ENCODE measurements at regions not wholly inside any gene's neighbourhood (a gene's known extent, or its start where the extent isn't known, plus 50 kb on each side); places are given as distances from the start of the nearest gene placed in this dataset.
"Not testable (repeated sequence)": the region's sequence is repeated elsewhere in the genome, so short reads cannot be mapped to it uniquely, and the experiment has no call there.

DNA sequence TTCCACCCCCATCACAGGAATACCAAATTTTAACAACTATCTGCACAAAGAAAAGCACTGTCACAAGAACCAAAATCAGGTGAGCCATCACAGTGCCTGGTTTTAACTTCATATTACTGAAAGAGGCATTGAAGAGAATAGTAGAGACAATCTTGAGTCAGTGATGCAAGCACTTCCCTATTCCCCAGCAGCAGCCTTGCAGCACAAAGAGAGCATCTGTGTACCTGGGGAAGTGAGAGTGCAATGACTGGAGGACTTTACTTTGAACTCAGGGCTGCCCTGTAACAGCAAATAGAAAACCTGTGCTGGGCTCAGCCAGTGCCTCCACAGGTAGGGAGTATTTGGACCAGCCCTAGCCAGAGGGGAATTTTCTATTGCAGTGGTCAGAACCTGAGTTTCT is 361.8 kb downstream of the TEX13C start:
- DNase-seq, result no peak

DNA sequence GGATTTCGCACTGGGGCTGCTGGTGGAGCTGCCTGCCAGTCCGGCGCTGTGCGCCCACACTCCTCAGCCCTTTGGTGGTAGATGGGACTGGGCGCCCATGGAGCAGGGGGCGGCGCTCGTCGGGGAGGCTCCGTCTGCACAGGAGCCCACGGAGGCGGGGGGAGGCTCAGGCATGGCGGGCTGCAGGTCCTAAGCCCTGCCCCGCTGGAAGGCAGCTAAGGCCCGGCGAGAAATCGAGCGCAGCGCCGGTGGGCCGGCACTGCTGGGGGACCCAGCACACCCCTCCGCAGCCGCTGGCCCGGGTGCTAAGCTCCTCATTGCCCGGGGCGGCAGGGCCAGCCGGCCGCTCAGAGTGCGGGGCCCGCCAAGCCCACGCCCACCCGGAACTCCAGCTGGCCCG is 370.9 kb downstream of the TEX13C start:
- DNase-seq, result not testable (repeated sequence)

DNA sequence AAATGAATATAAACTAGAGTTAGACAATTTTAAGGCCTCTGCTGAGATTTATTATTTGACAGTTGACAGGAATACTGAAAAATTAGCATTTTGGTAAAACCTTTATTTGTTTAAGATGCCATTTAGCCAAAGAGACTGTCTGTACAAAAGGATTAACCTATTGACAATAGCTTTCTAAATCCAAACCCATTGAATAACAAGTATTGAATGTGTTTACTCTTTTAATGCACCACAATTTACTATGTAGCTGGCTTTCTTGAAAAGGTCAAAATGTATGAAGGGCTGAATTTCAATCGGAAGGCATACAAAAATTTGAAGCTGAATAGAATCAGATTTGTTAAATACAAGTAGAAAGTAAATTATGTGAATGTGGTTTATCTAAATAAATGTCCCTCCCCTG is 374.5 kb downstream of the TEX13C start:
- DNase-seq, result no peak

DNA sequence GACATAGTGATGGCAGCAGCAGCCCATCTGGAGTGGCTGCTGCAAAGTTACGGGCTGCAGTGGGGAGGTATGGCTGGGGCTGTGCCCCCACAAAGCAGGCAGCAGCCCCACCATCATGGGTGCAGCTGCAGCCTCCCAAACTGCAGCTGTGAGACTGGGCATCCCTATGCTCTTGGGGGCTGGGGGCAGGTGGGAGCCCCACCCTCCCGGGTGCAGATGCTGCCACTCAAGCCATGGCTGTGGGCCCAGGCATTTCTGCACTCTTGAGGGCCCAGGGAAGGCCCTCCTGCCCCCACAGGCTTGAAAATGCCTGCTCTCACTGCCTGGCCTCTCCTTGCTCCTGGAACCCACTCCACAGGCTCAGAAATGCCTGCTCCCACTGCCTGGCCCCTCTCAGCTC is 389.4 kb downstream of the TEX13C start:
- no peak for DNase-seq

DNA sequence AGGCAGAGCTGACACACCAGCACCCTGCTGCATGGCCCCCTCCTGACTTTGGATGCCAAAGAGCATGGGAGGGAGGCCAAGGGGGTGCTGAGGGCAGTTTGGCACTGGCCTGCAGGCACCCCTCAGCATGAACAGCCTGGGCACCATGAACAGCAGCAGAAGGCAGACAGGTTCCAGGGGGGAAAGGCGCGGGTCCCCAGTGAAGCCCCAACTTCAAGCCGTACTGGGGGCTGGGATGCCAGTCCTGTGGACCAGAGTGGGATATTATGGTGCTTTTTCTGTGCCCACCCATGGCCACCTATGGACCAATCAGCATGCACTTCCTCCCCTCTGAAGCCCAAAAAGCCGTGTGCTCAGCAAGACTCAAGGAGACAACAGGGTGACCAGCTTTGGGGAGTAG is 389.9 kb downstream of the TEX13C start:
- no peak for DNase-seq

DNA sequence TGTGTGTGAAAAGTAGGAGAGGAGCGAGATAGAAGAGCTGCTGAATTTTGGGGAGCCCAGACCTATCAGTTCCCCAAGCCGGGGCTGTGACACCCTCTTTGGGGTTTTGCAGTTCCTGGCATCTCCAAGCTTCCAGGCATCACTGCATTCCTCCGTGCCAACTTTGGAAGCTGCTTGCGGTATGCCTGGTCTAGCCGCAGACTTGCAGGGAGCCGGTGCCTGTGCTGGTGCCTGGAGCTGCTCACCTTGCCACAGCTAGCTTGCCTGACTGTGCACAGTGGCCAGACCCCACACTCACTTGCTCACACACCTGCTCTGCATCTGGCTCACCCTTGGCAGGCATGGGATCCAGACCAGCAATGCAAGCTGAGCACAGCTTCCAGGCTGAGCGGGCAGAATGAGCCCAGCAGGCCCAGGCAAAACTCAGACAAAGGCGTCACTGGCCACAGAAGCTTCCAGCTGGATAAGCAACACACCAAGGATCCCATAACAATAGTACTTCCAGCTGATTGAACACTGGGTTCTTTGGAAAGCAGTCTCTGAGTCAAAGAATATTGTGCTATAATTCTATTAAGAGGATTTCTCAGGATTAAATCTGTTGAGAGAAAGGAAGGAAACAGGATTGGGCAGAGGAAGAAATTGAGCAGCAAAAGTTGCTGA is 390.9 kb downstream of the TEX13C start:
- no peak for DNase-seq

DNA sequence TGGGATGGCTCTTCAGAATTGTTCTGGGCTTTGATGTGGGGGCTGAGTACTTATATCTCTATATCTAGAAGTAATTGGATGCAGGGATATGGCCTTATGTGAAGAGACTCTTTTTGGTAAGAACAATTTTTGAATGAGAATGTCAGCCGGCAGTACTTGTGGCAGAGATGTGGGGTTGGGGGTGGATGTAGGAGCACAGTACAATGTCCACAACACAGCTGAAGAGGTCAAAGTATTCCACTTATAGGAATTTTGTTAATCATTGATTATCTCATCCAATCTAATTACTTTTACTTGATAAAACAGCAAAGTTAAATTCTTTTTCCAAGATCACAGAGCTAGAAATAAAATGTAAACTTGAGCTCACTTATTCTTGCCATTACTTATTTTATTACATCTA is 391.4 kb downstream of the TEX13C start:
- no peak for DNase-seq

DNA sequence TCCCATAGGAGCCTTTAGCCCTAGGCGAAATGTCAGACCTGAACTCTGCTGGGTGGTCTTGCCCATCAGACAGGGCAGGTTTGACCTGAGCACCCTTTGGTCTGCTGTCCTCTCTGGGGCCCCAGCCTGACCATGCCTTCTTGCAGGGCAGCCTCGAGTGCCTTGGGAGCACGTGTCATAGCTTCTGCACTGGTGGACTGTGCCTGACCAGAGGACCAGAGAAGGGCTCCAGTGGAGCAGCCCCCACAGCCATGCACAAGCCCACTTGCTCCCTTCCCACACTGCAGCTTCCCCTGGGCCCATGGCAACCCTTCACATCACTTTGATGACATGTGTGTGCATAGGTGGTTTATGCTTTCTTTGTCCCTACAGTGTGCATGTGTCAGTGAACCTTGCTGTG is 394.0 kb downstream of the TEX13C start:
- DNase-seq, result no peak

DNA sequence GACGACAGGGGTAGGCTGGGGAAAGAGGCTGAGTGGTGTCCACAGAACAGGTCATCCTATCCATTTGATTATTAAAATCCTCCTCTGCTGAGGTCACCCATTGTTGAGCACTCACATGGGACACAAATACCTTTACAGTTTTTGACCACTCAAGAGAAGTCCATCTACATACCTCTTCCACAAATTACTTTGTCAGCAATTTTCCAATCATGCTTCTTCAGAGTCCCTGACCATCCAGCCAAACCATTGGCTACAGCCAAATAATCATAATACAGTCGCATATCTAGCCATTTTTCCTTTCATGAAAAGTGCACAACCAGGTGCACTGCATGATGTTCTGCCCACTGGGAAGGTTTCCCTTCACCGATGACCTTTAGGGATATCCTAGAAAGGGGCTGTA is 407.4 kb downstream of the TEX13C start:
- DNase-seq, result no peak

DNA sequence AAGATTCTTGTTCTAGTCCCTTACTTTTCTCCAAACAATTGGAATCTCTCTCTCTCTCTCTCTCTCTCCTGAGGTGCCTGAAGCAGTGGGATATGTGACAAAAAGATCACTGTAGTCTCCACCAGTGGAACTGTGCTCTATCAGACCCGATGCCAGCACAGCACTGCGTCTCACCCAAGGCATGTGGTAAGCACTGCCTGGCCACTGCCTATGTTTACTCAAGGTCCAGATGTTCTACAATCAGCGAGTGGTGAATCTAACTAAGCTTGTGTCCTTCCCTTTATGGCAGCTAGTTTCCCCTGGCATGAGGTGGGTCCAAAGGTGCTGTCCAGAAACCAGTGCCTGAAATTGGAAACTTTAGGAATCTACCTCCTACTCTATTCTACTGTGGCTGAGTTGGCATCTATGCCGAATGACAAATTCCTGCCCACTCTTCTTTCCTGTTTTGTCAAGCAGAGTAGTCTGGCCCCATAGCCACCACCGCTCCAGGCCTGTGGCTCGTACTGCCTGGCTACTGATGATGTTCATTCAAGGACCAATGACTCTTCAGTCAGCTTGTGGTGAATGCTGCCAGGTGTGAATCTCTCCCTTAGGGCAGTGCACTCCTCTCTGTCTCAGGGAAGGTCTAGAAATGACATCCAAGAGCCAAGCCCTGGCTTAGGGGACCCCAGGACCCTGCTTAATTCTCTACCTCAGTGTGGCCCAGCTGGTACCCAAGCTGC is 416.5 kb downstream of the TEX13C start:
- no peak for DNase-seq

DNA sequence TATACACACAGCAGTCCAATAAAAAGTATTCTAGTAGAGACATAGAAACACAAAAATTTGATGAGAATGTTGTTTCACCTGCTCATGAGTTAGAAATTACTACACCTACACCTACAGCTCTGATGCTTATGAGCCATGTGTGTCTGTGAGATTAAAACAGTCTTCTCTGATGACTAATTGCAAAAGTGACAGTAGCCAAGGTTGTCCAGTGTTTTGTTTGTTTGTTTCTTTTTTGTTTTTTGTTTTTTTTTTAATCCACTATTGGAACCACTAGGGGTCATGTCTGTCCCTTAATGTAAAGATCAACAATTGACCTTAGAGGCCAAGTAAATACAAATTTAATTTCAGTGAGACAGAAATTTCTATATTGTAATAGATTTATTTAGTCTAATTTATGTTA is 423.1 kb downstream of the TEX13C start:
- DNase-seq, result no peak

DNA sequence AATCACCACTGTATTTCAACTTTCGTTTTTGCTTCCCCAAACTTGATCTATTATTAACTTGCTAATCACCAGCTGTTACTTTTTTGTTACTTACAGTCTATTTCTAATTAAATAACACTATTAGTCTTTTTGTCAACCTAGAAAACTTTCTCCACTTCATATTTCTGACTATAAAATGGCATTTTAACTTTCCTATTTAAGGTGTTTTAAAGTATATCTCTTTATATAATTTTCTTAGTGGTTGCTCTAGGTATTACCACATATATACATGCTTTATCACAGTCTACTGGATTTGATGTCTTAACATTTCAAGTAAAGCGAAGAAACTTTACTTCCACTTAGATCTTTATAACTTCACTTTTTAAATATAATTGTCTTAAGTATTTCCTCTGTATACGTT is 421.2 kb downstream of the DCAF12L2 start:
- DNase-seq, result no peak

DNA sequence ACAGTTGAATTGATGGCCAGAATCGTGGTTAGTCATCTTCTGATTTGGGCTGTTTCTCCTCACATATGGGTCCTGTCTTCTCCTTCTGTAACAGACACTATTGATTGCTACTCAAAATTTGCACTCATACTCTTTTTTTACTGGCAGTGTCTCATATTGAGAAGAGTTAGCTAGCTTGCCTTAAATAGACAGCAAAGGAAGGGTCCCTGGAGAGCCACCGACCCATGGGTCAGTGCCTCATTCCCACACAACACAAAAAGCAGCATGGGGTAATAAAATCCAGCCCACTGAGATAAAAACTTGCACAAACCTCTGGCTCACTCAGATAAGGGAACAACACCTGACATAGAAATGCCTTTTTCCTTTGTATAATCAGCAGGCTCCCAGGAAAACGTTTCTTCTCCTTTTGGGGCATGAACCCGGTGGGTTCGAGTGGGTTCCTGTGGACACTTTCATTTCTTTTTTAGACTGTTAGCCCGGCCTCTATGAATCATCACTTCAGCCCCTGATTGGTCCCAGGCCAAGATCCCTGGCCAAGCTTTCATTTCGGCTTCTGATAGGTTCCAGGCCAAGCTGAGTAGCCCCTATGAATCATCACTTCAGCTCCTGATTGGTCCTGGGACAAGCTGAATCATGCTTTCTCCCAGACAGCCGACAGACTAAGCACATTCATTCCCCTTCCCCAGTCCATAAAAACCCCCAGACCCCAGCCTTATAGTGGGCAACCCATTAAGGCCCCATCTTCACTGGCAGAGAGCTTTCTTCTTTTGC is 408.1 kb downstream of the DCAF12L2 start:
- DNase-seq, result no peak

DNA sequence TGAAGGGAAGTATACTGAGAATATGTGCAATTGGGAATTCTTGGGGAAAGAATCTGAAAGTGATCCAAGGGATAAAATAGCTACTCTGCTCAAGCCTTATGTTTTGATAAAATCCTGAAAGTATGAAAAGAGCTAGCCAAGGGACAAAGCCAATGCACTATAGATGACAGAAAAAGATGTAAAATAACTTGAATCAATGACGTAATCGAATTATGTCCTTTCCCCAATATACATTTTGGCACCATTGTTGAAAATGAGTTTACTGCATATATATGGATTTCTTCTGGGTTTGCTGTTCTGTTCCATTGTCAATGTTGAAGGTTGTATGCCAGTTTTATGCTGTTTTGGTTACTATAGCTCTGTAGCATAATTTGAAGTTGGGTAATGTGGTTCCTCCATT is 407.3 kb downstream of the DCAF12L2 start:
- DNase-seq, result no peak

DNA sequence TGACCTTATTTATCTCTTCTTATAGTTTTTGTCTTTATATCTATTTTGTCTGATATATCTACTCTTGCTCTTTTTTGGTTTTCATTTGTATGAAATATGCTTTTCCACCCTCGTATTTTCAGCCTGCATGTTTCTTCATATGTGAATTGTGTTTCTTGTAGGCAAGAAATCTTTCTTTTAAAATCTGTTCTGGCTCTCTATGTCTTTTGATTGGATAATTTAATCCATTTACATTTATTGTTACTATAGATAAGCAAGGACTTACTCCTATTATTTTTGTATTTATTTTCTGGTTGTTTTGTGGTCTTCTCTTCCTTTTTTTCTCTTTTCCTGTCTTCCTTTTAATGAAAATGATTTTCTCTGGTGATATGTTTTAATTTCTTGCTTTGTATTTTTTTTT is 403.1 kb downstream of the DCAF12L2 start:
- DNase-seq, result no peak

DNA sequence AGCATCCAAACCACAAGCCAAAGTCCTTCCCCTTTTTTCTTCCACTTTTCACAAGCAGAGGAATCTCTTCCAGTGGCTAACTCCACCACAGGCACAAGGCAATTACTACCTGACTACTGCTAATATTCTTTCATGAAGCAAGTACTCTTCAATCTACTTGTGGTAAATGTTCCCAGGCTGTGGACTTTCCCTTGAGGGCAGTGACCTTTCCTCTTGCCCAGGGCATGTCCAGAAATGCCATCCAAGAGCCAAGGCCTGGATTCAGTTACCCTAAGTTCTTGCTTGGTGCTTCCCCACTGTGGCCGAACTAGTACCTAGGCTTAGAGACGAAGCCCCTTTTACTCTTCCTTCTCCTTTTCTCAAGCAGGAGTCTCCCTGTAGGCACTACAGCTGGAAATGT is 400.7 kb downstream of the DCAF12L2 start:
- no peak for DNase-seq

DNA sequence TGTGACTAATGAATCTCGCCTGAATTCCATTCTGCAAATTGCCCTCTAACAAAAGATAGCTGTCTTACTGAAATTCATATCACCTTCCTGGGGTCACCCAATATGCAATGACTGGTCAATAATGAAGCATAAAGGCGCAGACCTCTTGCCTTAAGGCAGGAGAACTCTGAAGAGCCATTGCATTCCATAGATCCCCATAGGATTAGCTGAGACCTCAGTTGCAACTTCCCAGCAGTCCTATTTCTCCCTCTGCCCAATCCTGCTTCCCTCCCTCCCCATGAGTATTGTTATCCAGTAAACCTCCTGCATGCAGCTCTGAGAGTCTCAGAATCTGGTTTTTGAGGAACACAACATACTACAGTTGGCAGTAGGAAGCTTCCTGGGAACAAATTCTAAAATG is 396.5 kb downstream of the DCAF12L2 start:
- no peak for DNase-seq

DNA sequence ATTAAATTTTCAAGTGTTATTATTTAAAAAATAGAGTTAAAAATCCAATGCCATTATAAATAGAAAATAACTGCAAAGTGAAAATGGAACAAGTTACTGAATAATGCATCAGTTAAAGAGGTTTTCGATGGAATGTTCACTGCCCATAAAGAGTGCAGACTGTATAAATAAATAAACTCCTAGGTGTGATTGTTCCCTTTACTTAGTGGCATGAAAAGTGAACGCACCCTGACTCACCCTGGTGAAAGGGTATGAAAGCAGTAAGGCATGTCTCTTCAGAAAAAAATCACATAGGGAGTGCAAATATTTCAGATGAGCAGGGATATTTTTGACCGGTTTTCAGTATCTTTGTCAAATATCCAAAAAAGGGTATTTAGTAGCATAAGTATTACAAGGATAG is 387.8 kb downstream of the DCAF12L2 start:
- DNase-seq, result no peak

DNA sequence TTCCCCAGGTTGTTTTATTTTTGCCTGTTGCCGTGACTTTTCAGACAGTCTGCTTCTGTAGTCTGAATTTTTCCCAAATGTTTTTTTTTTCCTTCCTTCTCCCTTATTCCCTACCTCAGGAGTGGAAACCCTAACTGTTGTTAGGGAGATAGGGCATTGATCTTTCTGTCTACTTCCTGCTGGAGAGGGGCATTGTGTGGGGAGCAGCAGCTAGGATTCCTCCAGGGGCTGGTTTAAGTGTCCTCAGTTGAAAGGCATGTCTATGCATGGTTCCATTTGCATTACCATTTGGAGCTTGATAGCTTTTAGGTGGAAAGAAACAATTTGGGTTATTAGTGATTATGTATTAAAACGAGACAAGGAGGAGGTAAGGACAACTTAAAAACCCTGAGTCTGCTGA is 383.9 kb downstream of the DCAF12L2 start:
- DNase-seq, result no peak

DNA sequence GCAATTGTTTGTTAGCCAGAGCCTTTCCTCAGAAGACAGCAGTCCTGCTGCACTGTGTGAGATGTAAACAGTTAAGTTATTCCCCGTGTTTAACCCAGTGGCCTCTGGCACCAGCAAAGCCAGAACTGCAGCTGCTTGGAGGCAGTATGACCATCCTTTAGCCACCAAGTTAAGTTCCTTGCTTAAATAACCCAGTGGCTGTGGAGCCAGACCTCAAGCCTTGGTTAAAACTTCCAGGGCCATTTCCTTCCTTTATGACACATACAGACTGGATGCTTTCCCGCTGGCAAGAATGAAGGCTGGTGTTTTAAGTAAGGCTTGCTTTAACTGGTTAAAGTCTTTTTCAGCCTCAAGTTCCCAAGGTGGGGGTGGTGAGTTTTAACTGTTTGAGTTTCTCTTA is 379.8 kb downstream of the DCAF12L2 start:
- DNase-seq, result no peak

DNA sequence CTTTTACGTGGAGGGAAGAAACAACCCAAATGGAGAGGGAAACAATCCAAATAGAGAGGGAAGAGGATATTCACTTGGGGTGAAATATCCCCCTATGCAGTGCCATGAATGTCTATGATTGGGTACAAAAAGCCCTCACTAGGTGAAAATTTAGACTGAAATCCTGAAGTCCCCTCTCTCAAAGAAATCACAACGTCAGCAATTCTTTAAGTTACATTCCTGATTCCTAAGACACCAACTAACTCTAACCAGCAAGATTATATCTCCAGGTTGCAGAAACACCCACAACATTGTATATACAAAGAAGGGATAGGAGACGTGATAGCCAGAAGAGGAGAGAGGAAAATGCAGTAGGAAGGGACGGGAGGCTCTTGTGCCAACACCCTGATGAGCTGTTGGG is 374.3 kb downstream of the DCAF12L2 start:
- no peak for DNase-seq

DNA sequence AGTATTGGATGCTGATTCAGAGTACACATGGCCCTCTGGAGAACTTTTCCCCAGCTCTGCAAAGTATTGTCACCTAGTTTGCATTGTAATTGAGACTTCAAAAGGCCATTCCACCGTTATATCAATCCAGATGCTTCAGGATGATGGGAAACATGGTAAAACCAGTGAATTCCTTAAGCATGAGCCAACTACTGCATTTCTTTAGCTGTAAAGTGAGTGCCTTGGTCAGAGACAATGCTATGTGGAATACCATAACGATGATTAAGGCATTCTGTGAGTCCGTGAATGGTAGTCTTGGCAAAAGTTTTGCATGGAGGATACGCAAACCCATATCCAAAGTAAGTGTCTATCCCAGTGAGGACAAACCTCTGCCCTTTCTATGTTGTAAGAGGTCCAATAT is 355.2 kb downstream of the DCAF12L2 start:
- DNase-seq, result no peak

DNA sequence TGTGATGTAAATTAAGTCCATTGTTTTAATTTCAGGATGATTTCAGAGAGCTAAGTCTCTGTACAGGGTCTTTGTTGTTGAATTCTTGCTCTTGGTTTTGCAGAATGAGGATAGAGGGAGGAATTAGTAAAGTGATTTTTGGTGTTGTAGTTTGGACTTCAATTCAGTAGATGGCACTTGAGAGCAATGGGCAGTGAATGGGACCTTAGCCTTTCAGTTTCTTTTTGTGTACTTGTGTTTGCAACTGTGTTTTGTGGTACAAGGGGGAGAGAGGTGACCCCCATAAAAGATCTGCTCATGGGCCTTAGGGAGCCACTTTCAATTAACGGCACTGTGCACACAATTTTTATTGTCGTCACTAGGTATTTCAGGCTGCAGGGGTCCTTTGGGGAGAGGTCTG is 340.0 kb downstream of the DCAF12L2 start:
- DNase-seq, result no peak

DNA sequence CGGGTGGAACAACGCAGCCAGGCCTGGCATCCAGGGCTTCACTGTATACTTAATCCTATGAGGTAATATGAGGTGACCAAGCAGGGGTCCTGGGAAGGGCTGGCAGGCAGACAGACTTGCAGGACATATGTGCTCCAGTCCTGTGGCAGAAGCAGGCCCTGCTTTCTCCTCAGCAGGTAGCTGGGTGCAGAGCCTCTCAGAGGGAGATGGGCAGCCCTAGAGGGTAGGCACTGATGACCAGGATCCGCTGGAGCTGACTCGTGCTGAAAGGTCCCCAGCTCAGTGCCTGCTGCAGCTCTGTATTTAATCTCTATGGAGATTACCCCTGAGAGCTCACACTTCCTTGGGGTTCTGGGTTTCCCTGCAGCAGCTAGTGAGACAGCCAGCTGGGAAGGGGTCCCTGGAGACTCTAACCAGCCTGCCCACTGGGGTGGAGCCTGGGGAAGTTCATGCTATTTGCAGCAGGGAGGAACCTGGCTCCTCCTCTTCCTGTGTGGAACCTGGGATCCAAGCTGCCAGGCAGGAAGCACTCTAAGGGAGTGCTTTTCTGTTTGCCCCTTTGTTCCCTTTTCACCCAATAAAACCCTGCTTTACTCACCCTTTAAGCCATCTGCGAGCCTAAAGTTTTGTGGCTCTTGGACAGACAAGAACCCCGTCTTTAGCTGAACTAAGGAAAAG is 339.2 kb downstream of the DCAF12L2 start:
- no peak for DNase-seq

Measured in hematopoietic multipotent progenitor cell treated with erythropoietin and hydrocortisone succinate and interleukin-3 and kit ligand, for 8 days (in vitro differentiated cells).